PC-3 (cell line): ENCODE measurements at regions not wholly inside any gene's neighbourhood (a gene's known extent, or its start where the extent isn't known, plus 50 kb on each side); places are given as distances from the start of the nearest gene placed in this dataset.
A peak's percentile ranks its signal among the peaks of the same experiment; 100 is the strongest.

Source experiments
- ATAC-seq: fragments of 200-7000 bp; cut with Tn5 transposase; 2 replicates; pipeline ENCODE4 v1.9.1; 2020; ENCODE audit warnings: mild to moderate bottlenecking, moderate library complexity
- BruUV-seq: library from RNA; stranded (reverse); fragments of 400-500 nt; replicated peaks from 2 replicates; lab custom pipeline; 2021; lab: Mats Ljungman, UMichigan
- CTCF ChIA-PET: fragments of 300-600 bp; sonication (Branson Sonifier 250); formaldehyde crosslinking; loops from one replicate; lab custom pipeline; 2022; ENCODE audit warnings: antibody characterized with exemption; lab: Charles Lee
- POLR2A ChIA-PET: fragments of 300-600 bp; sonication (Branson Sonifier 250); formaldehyde crosslinking; loops from one replicate; lab custom pipeline; 2022; ENCODE audit warnings: antibody characterized with exemption; ENCODE audit not compliant: unreplicated experiment; lab: Charles Lee
- DNase-seq: peaks from one replicate; pipeline ENCODE4 v3.0.0-alpha.2; 2015
- H2AFZ ChIP-seq: fragments of 300-600 bp; sonication (generic); 2 replicates; pipeline ENCODE4 v1.6.0; 2016; ENCODE audit warnings: antibody characterized with exemption, low read length
- H3F3A ChIP-seq: fragments of 300-600 bp; sonication (generic); one replicate; pipeline ENCODE4 v1.6.0; 2017; ENCODE audit warnings: antibody characterized with exemption, low read length, control low read depth, mild to moderate bottlenecking; ENCODE audit not compliant: unreplicated experiment
- H3K27ac ChIP-seq: fragments of 300-600 bp; sonication (generic); 2 replicates; pipeline ENCODE4 v1.5.1; 2016; ENCODE audit warnings: mild to moderate bottlenecking, low read length
- H3K27me3 ChIP-seq: fragments of 300-600 bp; sonication (generic); 2 replicates; pipeline ENCODE4 v1.6.1; 2016; ENCODE audit warnings: low read length, mixed read lengths
- H3K36me3 ChIP-seq: fragments of 300-600 bp; sonication (generic); 2 replicates; pipeline ENCODE4 v1.6.1; 2016; ENCODE audit warnings: low read depth, mixed run types, low read length, mixed read lengths
- H3K4me1 ChIP-seq: fragments of 300-600 bp; sonication (generic); 2 replicates; pipeline ENCODE4 v1.5.1; 2016; ENCODE audit warnings: low read length; ENCODE audit not compliant: insufficient read depth
- H3K4me2 ChIP-seq: fragments of 300-600 bp; sonication (generic); 2 replicates; pipeline ENCODE4 v1.6.0; 2016; ENCODE audit warnings: low read length
- H3K4me3 ChIP-seq: fragments of 300-600 bp; sonication (generic); 2 replicates; pipeline ENCODE4 v1.5.1; 2016; ENCODE audit warnings: mild to moderate bottlenecking, low read length, mixed read lengths
- H3K79me2 ChIP-seq: fragments of 300-600 bp; sonication (generic); 2 replicates; pipeline ENCODE4 v1.6.1; 2017; ENCODE audit warnings: low read length, mixed read lengths
- H3K9ac ChIP-seq: fragments of 300-600 bp; sonication (generic); 2 replicates; pipeline ENCODE4 v1.6.0; 2016; ENCODE audit warnings: mild to moderate bottlenecking, low read length
- H3K9me2 ChIP-seq: fragments of 300-600 bp; sonication (generic); replicated peaks from 2 replicates; pipeline ENCODE4 v1.6.1; 2016; ENCODE audit warnings: mixed run types, low read length, mixed read lengths
- H3K9me3 ChIP-seq: fragments of 300-600 bp; sonication (generic); 2 replicates; pipeline ENCODE4 v1.6.1; 2016; ENCODE audit warnings: low read length, mixed read lengths
- H4K20me1 ChIP-seq: fragments of 300-600 bp; sonication (generic); 2 replicates; pipeline ENCODE4 v1.6.1; 2016; ENCODE audit warnings: low read length, mixed read lengths
- EZH2 ChIP-seq: fragments of 300-600 bp; sonication (generic); IDR thresholded peaks from one replicate; pipeline ENCODE4 v1.6.1; 2017; ENCODE audit warnings: antibody characterized with exemption, mild to moderate bottlenecking, low read length; ENCODE audit not compliant: unreplicated experiment
- EZH2phosphoT487 ChIP-seq: fragments of 300-600 bp; sonication (generic); IDR thresholded peaks from 2 replicates; pipeline ENCODE4 v1.6.1; 2018; ENCODE audit warnings: mild to moderate bottlenecking, antibody characterized with exemption, low read length, borderline replicate concordance
- intact Hi-C: fragments of 100-400 bp; cut with micrococcal nuclease; formaldehyde crosslinking; loops from 2 replicates; pipeline ENCODE4 v1.9.0; 2023
- TF ChIP-seq, protein P1 (sequence below): fragments of 300-600 bp; sonication (generic); conservative IDR thresholded peaks from 2 replicates; pipeline ENCODE4 v1.5.1; 2017; ENCODE audit warnings: antibody characterized with exemption, low read depth, mild to moderate bottlenecking, low read length

DNA sequence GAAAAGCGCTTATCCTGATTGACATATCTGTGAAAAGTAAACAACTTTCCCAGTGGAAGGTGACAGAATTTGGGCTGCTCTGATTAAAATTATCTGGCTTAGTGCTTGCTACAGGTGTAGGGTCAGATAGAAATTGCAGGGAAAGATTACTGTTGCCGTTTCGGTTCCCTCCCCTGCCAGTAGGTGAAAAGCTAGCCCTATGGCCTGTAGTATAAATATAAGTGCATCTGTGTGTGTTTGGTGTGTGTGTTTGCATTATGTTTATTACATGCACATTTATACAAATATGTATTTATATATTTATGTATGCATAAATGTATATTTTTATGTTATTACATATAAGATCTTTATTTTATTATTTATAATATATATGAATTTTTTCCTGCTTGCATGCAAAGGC is 72.3 kb upstream of the VOPP1 start:
- DNase-seq (no peak), ATAC-seq (no peak)
- H3K4me2 ChIP-seq: no peak overlapping the region
- no peaks in the 10 kb centered on the region for H3K36me3 ChIP-seq
- no peak overlapping the region for H3K9ac ChIP-seq
- no peaks in the 10 kb centered on the region for H3F3A ChIP-seq
- no peaks in the 10 kb centered on the region for H3K27me3 ChIP-seq
- H4K20me1 ChIP-seq: no peaks in the 10 kb centered on the region
- ChIA-PET CTCF (no interaction called here), POLR2A (no interaction called here)
- peak overlapping the region; percentile 50; the same call in 1 of the 2 replicates for H2AFZ ChIP-seq
- BruUV-seq: no TSS peak
- no peak overlapping the region for H3K4me3 ChIP-seq
- no peaks in the 10 kb centered on the region; the same call in 1 of the 2 replicates for H3K9me3 ChIP-seq
- no peaks in the 10 kb centered on the region for H3K79me2 ChIP-seq
- peaks cover 8% of the 10 kb centered on the region for H3K4me1 ChIP-seq
- no peak for TF ChIP-seq EZH2phosphoT487
- TF ChIP-seq EZH2: no peak
- TF ChIP-seq, protein P1, sequence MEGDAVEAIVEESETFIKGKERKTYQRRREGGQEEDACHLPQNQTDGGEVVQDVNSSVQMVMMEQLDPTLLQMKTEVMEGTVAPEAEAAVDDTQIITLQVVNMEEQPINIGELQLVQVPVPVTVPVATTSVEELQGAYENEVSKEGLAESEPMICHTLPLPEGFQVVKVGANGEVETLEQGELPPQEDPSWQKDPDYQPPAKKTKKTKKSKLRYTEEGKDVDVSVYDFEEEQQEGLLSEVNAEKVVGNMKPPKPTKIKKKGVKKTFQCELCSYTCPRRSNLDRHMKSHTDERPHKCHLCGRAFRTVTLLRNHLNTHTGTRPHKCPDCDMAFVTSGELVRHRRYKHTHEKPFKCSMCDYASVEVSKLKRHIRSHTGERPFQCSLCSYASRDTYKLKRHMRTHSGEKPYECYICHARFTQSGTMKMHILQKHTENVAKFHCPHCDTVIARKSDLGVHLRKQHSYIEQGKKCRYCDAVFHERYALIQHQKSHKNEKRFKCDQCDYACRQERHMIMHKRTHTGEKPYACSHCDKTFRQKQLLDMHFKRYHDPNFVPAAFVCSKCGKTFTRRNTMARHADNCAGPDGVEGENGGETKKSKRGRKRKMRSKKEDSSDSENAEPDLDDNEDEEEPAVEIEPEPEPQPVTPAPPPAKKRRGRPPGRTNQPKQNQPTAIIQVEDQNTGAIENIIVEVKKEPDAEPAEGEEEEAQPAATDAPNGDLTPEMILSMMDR: no peak
- H3K9me2 ChIP-seq: no peaks in the 10 kb centered on the region
- intact Hi-C loops: loop anchor here (5.0 kb wide), 1 partner anchor 243 kb away; the partner anchor contains the start of gene ZNF713
- H3K27ac ChIP-seq: no peak overlapping the region

DNA sequence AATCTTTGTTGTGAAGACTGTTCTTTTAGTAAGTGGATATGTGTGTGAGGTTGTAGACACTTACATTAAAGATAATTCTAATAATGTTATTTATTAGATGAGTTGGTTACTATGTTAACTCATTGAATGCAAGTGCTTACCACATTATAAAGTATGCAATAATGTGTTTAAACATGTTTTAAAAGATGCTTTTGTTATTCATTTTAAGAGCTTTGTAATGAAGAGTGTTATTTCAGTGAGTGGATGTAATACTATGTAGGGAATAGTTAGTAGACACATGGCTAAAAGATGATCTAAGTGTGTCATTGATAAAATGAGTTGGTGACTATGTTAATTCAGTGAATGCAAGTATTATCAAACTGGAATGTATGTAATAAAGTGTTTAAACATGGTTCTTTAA is 70.0 kb upstream of the VOPP1 start:
- CTCF ChIA-PET: no interaction called here
- BruUV-seq: no TSS peak
- intact Hi-C loops: loop anchor here (5.0 kb wide), 1 partner anchor 245 kb away; the partner anchor contains the start of gene ZNF713
- no peak for DNase-seq
- H3K27me3 ChIP-seq: no peaks in the 10 kb centered on the region
- H3K9me3 ChIP-seq: no peaks in the 10 kb centered on the region; the same call in 1 of the 2 replicates
- no peak overlapping the region for H3K27ac ChIP-seq
- H3K36me3 ChIP-seq: no peaks in the 10 kb centered on the region
- no peaks in the 10 kb centered on the region for H3K79me2 ChIP-seq
- no peaks in the 10 kb centered on the region for H3F3A ChIP-seq
- POLR2A ChIA-PET: interaction anchor here (0.7 kb wide), 1 partner anchor 205 kb away, joined by 6 read pairs; no protein-coding TSS in a partner anchor
- H4K20me1 ChIP-seq: no peaks in the 10 kb centered on the region
- no peak for ATAC-seq
- H3K4me2 ChIP-seq: no peak overlapping the region
- TF ChIP-seq, protein P1: no peak
- TF ChIP-seq EZH2 (no peak), EZH2phosphoT487 (no peak)
- H3K9ac ChIP-seq: no peak overlapping the region
- no peaks in the 10 kb centered on the region for H3K9me2 ChIP-seq
- peaks cover 8% of the 10 kb centered on the region for H3K4me1 ChIP-seq
- H2AFZ ChIP-seq: no peak overlapping the region
- no peak overlapping the region for H3K4me3 ChIP-seq

DNA sequence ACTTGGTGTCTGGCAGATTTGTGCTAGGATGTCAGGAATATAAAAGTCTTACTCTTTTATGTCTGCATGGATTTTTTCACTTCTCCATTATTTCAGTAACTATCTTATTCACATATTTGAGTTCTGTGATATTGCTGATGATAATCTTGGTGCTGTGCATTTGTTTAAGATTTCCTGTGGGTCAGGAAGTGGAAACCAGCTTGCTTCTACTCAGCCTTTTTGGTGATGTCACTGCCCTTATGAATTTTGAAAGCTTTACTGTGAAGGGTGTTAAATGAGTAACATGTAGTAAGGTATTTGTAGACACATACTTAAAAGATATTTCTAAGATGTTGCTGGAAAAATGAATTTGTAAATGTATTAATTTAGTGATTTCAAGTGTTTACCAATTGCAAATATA is 69.5 kb upstream of the VOPP1 start:
- no peak overlapping the region for H3K4me2 ChIP-seq
- peak; percentile 21 for DNase-seq
- no peak overlapping the region for H2AFZ ChIP-seq

More for the DNA sequence above, 69.5 kb upstream of the VOPP1 start:
- Histone ChIP-seq H3K36me3 (no peaks in the 10 kb centered on the region), H3K27ac (peak overlapping the region; percentile 52), H3K4me1 (peaks cover 8% of the 10 kb centered on the region), H3K4me3 (no peak overlapping the region), H4K20me1 (no peaks in the 10 kb centered on the region), H3K9me3 (no peaks in the 10 kb centered on the region; the same call in 1 of the 2 replicates), H3K9ac (0 out of 2 replicates have a peak overlapping the region, but pooled peaks have one; percentile 8), H3K27me3 (no peaks in the 10 kb centered on the region), H3F3A (no peaks in the 10 kb centered on the region), H3K79me2 (no peaks in the 10 kb centered on the region), H3K9me2 (no peaks in the 10 kb centered on the region)
- BruUV-seq: no TSS peak
- intact Hi-C loops: loop anchor here (1.0 to 5.0 kb wide), 5 partner anchors 85 to 432 kb away; partner anchors contain the start of genes NIPSNAP2 and ZNF713
- TF ChIP-seq EZH2 (no peak), EZH2phosphoT487 (no peak)
- TF ChIP-seq, protein P1: no peak
- CTCF ChIA-PET: interaction anchor here (0.5 to 1.3 kb wide), 10 partner anchors 12 to 451 kb away, joined by 3 to 9 read pairs (median 5); partner anchors contain the start of genes CCT6A, NIPSNAP2, PSPH and SUMF2
- POLR2A ChIA-PET: interaction anchor here (0.7 kb wide), 1 partner anchor 206 kb away, joined by 6 read pairs; no protein-coding TSS in a partner anchor
- peak; percentile 37 for ATAC-seq
